Activated B cell treated with CpG ODN at 0.5 μM for 24 hours (primary cell): ENCODE measurements at regions not wholly inside any gene's neighbourhood (a gene's known extent, or its start where the extent isn't known, plus 50 kb on each side); places are given as distances from the start of the nearest gene placed in this dataset.
A peak's percentile ranks its signal among the peaks of the same experiment; 100 is the strongest.

Experiments
- ATAC-seq: fragments of 200-7000 bp; cut with Tn5 transposase; one replicate; pipeline ENCODE4 v1.10.0; 2021; ENCODE audit warnings: low read depth, mild to moderate bottlenecking, moderate library complexity
- CTCF ChIA-PET: fragments of 350-600 bp; sonication (Branson Sonifier 250); formaldehyde crosslinking; loops from one replicate; lab custom pipeline; 2021; ENCODE audit warnings: antibody characterized with exemption; lab: Charles Lee
- POLR2A ChIA-PET: fragments of 350-600 bp; sonication (Branson Sonifier 250); formaldehyde crosslinking; loops from one replicate; lab custom pipeline; 2021; ENCODE audit warnings: antibody characterized with exemption; lab: Charles Lee
- DNase-seq: peaks from one replicate; pipeline ENCODE4 v3.0.0; 2022
- H3K27ac Mint-ChIP-seq: one replicate; pipeline ENCODE4 v1.8.0; 2020; ENCODE audit warnings: mixed read lengths
- H3K27me3 Mint-ChIP-seq: one replicate; pipeline ENCODE4 v1.8.0; 2021; ENCODE audit warnings: mixed read lengths
- H3K36me3 Mint-ChIP-seq: one replicate; pipeline ENCODE4 v1.8.0; 2021; ENCODE audit warnings: low read depth, mixed read lengths
- H3K4me1 Mint-ChIP-seq: one replicate; pipeline ENCODE4 v1.8.0; 2021; ENCODE audit warnings: mixed read lengths
- H3K4me3 Mint-ChIP-seq: one replicate; pipeline ENCODE4 v1.8.0; 2020; ENCODE audit warnings: mild to moderate bottlenecking, mixed read lengths
- H3K9me3 Mint-ChIP-seq: one replicate; pipeline ENCODE4 v1.8.0; 2020; ENCODE audit warnings: mixed read lengths
- CTCF ChIP-seq: fragments of 200-600 bp; IDR thresholded peaks from one replicate; pipeline ENCODE4 v1.8.0; 2022; ENCODE audit warnings: antibody characterized with exemption, mild to moderate bottlenecking
- intact Hi-C: fragments of 100-400 bp; cut with micrococcal nuclease; formaldehyde crosslinking; loops from one replicate; pipeline ENCODE4 v1.15.1; 2024

DNA sequence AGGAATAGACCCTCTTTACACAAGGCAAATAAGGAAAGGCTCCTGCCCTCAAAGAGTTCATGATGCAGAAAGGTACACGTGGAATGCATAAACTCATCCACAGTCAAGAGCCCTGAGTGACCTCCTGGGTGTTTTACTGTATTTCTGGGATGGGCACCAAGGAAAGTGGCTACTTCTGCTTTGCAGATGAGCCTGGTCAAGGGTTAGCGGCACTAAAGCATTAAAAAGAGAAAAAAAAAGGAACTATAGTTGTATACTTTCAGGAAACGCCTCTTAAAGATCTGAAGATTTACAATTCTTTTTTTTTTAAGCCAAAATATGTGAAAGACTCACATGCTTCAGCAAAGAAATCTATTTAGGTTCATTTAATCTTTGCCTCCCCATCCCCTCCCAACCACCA, 366.2 kb upstream of the PDE4D start:
- Mint-ChIP-seq H3K4me3 (no peak overlapping the region), H3K36me3 (no peaks in the 10 kb centered on the region), H3K27ac (no peak overlapping the region), H3K27me3 (peaks cover 3% of the 10 kb centered on the region), H3K4me1 (peaks cover 9% of the 10 kb centered on the region), H3K9me3 (no peaks in the 10 kb centered on the region)
- DNase-seq: no peak
- ChIA-PET POLR2A (no interaction called here), CTCF (no interaction called here)
- intact Hi-C loops: no loop called here
- no peak for TF ChIP-seq CTCF
- ATAC-seq: no peak

GRCh38 chr5:60257596-60258271, 364.2 kb upstream of the PDE4D start:
- H3K4me1 Mint-ChIP-seq: peaks cover 9% of the 10 kb centered on the region
- DNase-seq: no peak
- ATAC-seq: no peak
- no peak overlapping the region for H3K27ac Mint-ChIP-seq
- peaks cover 3% of the 10 kb centered on the region for H3K27me3 Mint-ChIP-seq
- H3K4me3 Mint-ChIP-seq: no peak overlapping the region
- H3K36me3 Mint-ChIP-seq: no peaks in the 10 kb centered on the region
- ChIA-PET POLR2A (no interaction called here), CTCF (no interaction called here)
- no peaks in the 10 kb centered on the region for H3K9me3 Mint-ChIP-seq
- TF ChIP-seq CTCF: no peak
- intact Hi-C loops: no loop called here

DNA sequence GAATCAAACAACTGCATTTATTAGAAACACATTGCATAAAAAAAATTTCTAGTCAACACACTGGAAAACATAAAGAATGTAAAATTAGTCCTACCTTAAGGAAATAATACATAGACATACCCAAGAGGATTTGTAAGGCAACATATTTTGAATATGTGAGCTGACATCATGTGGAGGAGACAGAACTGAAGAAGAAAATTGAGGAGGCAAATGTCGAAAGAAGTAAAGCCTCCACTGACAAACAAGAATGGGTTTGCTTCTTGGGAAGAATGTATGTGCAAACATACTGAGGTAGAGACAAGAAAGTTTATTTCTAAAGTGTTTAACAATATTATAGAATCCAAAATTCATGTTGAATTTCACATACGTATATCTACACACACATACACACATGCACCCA, 363.0 kb upstream of the PDE4D start:
- no peak overlapping the region for H3K27ac Mint-ChIP-seq
- TF ChIP-seq CTCF: no peak
- ChIA-PET CTCF (no interaction called here), POLR2A (no interaction called here)
- ATAC-seq: no peak
- peaks cover 3% of the 10 kb centered on the region for H3K27me3 Mint-ChIP-seq
- H3K36me3 Mint-ChIP-seq: no peaks in the 10 kb centered on the region
- no peaks in the 10 kb centered on the region for H3K9me3 Mint-ChIP-seq
- DNase-seq: no peak
- H3K4me1 Mint-ChIP-seq: peaks cover 9% of the 10 kb centered on the region
- intact Hi-C loops: no loop called here
- no peak overlapping the region for H3K4me3 Mint-ChIP-seq

DNA sequence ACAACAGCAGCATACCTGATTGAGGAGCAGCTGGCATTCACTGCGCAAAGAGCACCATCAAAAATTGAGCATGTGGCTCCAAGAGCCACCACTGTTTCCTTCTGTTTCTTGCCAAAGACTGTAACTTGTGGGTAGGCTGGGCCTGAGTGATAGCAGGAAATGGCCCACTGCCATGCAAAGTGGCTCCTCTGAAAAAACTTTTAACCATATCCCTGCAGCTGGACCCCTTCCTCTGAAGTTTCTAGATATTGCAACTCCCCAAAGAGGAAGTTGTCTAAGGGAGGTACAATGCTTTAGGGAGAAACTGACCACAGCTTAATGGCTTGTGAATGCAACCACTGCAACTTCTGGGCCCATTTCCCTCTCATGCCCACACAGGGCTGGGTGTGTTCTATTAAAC, 355.4 kb upstream of the PDE4D start:
- ATAC-seq: peak; percentile 77
- Mint-ChIP-seq H3K36me3 (no peaks in the 10 kb centered on the region), H3K27me3 (no peaks in the 10 kb centered on the region), H3K27ac (no peak overlapping the region), H3K4me3 (no peak overlapping the region), H3K4me1 (peaks cover 20% of the 10 kb centered on the region), H3K9me3 (peaks cover 10% of the 10 kb centered on the region)
- CTCF ChIA-PET: no interaction called here
- intact Hi-C loops: no loop called here
- no peak for DNase-seq
- no peak for TF ChIP-seq CTCF
- POLR2A ChIA-PET: no interaction called here

GRCh38 chr5:60243713-60244112, 350.2 kb upstream of the PDE4D start:
- Mint-ChIP-seq H3K27me3 (no peaks in the 10 kb centered on the region), H3K36me3 (peaks cover 3% of the 10 kb centered on the region), H3K27ac (no peak overlapping the region), H3K4me3 (no peak overlapping the region), H3K9me3 (peaks cover 32% of the 10 kb centered on the region), H3K4me1 (peaks cover 8% of the 10 kb centered on the region)
- ChIA-PET POLR2A (no interaction called here), CTCF (no interaction called here)
- DNase-seq (no peak), ATAC-seq (no peak)
- no peak for TF ChIP-seq CTCF
- intact Hi-C loops: no loop called here
